ENCODE measurements at regions not wholly inside any gene's neighbourhood (a gene's known extent, or its start where the extent isn't known, plus 50 kb on each side); places are given as distances from the start of the nearest gene placed in this dataset.

GRCh38 chr2:181131584-181131983, 151.2 kb downstream of the UBE2E3 start:
- Histone ChIP-seq H3K9ac (ENCODE audit: low read length) (no peak overlapping the region), H3K27me3 (ENCODE audit: insufficient read depth, low read length) (no peaks in the 10 kb centered on the region), H3K36me3 (ENCODE audit: control insufficient read depth in 1 of 2, insufficient read depth in 2 of 2, low read length in 2 of 2) (no peaks in the 10 kb centered on the region), H4K12ac (ENCODE audit: low read depth, low read length) (no peak overlapping the region), H2BK120ac (ENCODE audit: insufficient read depth, low read length, poor library complexity) (no peak overlapping the region), H4K8ac (ENCODE audit: low read depth, low read length) (no peak overlapping the region), H3K14ac (ENCODE audit: low read length) (no peak overlapping the region), H2AFZ (ENCODE audit: insufficient read depth, low read length, poor library complexity) (no peak overlapping the region), H2AK5ac (ENCODE audit: low read length) (no peak overlapping the region), H3K4ac (ENCODE audit: low read depth, low read length) (no peak overlapping the region), H3K18ac (ENCODE audit: low read length) (no peak overlapping the region), H3K23ac (ENCODE audit: low read length) (no peak overlapping the region), H2BK5ac (ENCODE audit: low read depth, low read length, poor library complexity) (no peak overlapping the region), H3K4me2 (ENCODE audit: low read length) (no peak overlapping the region), H3K79me2 (ENCODE audit: control insufficient read depth, insufficient read depth, low read length, poor library complexity) (no peaks in the 10 kb centered on the region), H2BK12ac (ENCODE audit: low read length) (no peak overlapping the region), H4K91ac (ENCODE audit: low read depth, low read length) (no peak overlapping the region), H3K27ac (ENCODE audit: low read depth, low read length) (no peak overlapping the region), H3K4me1 (ENCODE audit: control insufficient read depth in 1 of 2, insufficient read depth in 2 of 2, low read length in 2 of 2) (no peaks in the 10 kb centered on the region), H3K9me3 (ENCODE audit: insufficient read depth, low read depth, low read length) (no peaks in the 10 kb centered on the region), H3K4me3 (ENCODE audit: low read depth, low read length) (no peak overlapping the region), H3K79me1 (ENCODE audit: low read length) (no peaks in the 10 kb centered on the region)
- no CpG with 5 or more reads among the region's 2 CpGs for WGBS (ENCODE audit: extremely low coverage, insufficient coverage, insufficient read length)
- DNase-seq: no peak

- no peak overlapping the region for H3K4ac ChIP-seq (ENCODE audit: low read depth, low read length)
- H3K18ac ChIP-seq (ENCODE audit: low read length): no peak overlapping the region
- no peak overlapping the region for H2AK5ac ChIP-seq (ENCODE audit: low read length)
- H3K9me3 ChIP-seq (ENCODE audit: insufficient read depth, low read depth, low read length): no peaks in the 10 kb centered on the region
- no peaks in the 10 kb centered on the region for H3K36me3 ChIP-seq (ENCODE audit: control insufficient read depth in 1 of 2, insufficient read depth in 2 of 2, low read length in 2 of 2)
- no CpG with 5 or more reads among the region's 3 CpGs for WGBS (ENCODE audit: extremely low coverage, insufficient coverage, insufficient read length)
- H3K14ac ChIP-seq (ENCODE audit: low read length): no peak overlapping the region
- H2AFZ ChIP-seq (ENCODE audit: insufficient read depth, low read length, poor library complexity): no peak overlapping the region
- H4K91ac ChIP-seq (ENCODE audit: low read depth, low read length): no peak overlapping the region
- H2BK120ac ChIP-seq (ENCODE audit: insufficient read depth, low read length, poor library complexity): no peak overlapping the region
- no peak overlapping the region for H4K8ac ChIP-seq (ENCODE audit: low read depth, low read length)
- no peak overlapping the region for H2BK5ac ChIP-seq (ENCODE audit: low read depth, low read length, poor library complexity)
- H3K79me1 ChIP-seq (ENCODE audit: low read length): no peaks in the 10 kb centered on the region
- H3K4me1 ChIP-seq (ENCODE audit: control insufficient read depth in 1 of 2, insufficient read depth in 2 of 2, low read length in 2 of 2): no peaks in the 10 kb centered on the region
- no peak overlapping the region for H3K4me3 ChIP-seq (ENCODE audit: low read depth, low read length)
- H3K27me3 ChIP-seq (ENCODE audit: insufficient read depth, low read length): no peaks in the 10 kb centered on the region
- no peak for DNase-seq
- no peak overlapping the region for H4K12ac ChIP-seq (ENCODE audit: low read depth, low read length)
- no peak overlapping the region for H3K27ac ChIP-seq (ENCODE audit: low read depth, low read length)
- no peak overlapping the region for H2BK12ac ChIP-seq (ENCODE audit: low read length)
- no peak overlapping the region for H3K23ac ChIP-seq (ENCODE audit: low read length)
- no peak overlapping the region for H3K4me2 ChIP-seq (ENCODE audit: low read length)
- no peaks in the 10 kb centered on the region for H3K79me2 ChIP-seq (ENCODE audit: control insufficient read depth, insufficient read depth, low read length, poor library complexity)
- no peak overlapping the region for H3K9ac ChIP-seq (ENCODE audit: low read length)
Measured at GRCh38 chr2:181138816-181139215, 158.4 kb downstream of the UBE2E3 start.

GRCh38 chr2:181139831-181140230, 159.4 kb downstream of the UBE2E3 start:
- Histone ChIP-seq H2BK120ac (ENCODE audit: insufficient read depth, low read length, poor library complexity) (no peak overlapping the region), H4K91ac (ENCODE audit: low read depth, low read length) (no peak overlapping the region), H3K79me1 (ENCODE audit: low read length) (no peaks in the 10 kb centered on the region), H3K36me3 (ENCODE audit: control insufficient read depth in 1 of 2, insufficient read depth in 2 of 2, low read length in 2 of 2) (no peaks in the 10 kb centered on the region), H4K8ac (ENCODE audit: low read depth, low read length) (no peak overlapping the region), H3K18ac (ENCODE audit: low read length) (no peak overlapping the region), H3K4me1 (ENCODE audit: control insufficient read depth in 1 of 2, insufficient read depth in 2 of 2, low read length in 2 of 2) (no peaks in the 10 kb centered on the region), H3K9me3 (ENCODE audit: insufficient read depth, low read depth, low read length) (no peaks in the 10 kb centered on the region), H3K4me2 (ENCODE audit: low read length) (no peak overlapping the region), H2BK5ac (ENCODE audit: low read depth, low read length, poor library complexity) (no peak overlapping the region), H3K79me2 (ENCODE audit: control insufficient read depth, insufficient read depth, low read length, poor library complexity) (no peaks in the 10 kb centered on the region), H3K4me3 (ENCODE audit: low read depth, low read length) (no peak overlapping the region), H3K4ac (ENCODE audit: low read depth, low read length) (no peak overlapping the region), H3K27me3 (ENCODE audit: insufficient read depth, low read length) (no peaks in the 10 kb centered on the region), H3K23ac (ENCODE audit: low read length) (no peak overlapping the region), H2BK12ac (ENCODE audit: low read length) (no peak overlapping the region), H2AK5ac (ENCODE audit: low read length) (no peak overlapping the region), H2AFZ (ENCODE audit: insufficient read depth, low read length, poor library complexity) (no peak overlapping the region), H3K14ac (ENCODE audit: low read length) (no peak overlapping the region), H3K27ac (ENCODE audit: low read depth, low read length) (no peak overlapping the region), H4K12ac (ENCODE audit: low read depth, low read length) (no peak overlapping the region), H3K9ac (ENCODE audit: low read length) (no peak overlapping the region)
- WGBS (ENCODE audit: extremely low coverage, insufficient coverage, insufficient read length): no CpG with 5 or more reads among the region's 2 CpGs
- DNase-seq: no peak

GRCh38 chr2:181140414-181140813, 160.0 kb downstream of the UBE2E3 start:
- no peaks in the 10 kb centered on the region for H3K9me3 ChIP-seq (ENCODE audit: insufficient read depth, low read depth, low read length)
- H3K9ac ChIP-seq (ENCODE audit: low read length): no peak overlapping the region
- H2BK5ac ChIP-seq (ENCODE audit: low read depth, low read length, poor library complexity): no peak overlapping the region
- no peak overlapping the region for H3K4me2 ChIP-seq (ENCODE audit: low read length)
- no peak overlapping the region for H3K4ac ChIP-seq (ENCODE audit: low read depth, low read length)
- no peak for DNase-seq
- H2BK12ac ChIP-seq (ENCODE audit: low read length): no peak overlapping the region
- H4K8ac ChIP-seq (ENCODE audit: low read depth, low read length): no peak overlapping the region
- no peak overlapping the region for H2AFZ ChIP-seq (ENCODE audit: insufficient read depth, low read length, poor library complexity)
- no peaks in the 10 kb centered on the region for H3K27me3 ChIP-seq (ENCODE audit: insufficient read depth, low read length)
- no peaks in the 10 kb centered on the region for H3K4me1 ChIP-seq (ENCODE audit: control insufficient read depth in 1 of 2, insufficient read depth in 2 of 2, low read length in 2 of 2)
- no peak overlapping the region for H3K23ac ChIP-seq (ENCODE audit: low read length)
- no CpG with 5 or more reads among the region's 1 CpG for WGBS (ENCODE audit: extremely low coverage, insufficient coverage, insufficient read length)
- no peak overlapping the region for H3K14ac ChIP-seq (ENCODE audit: low read length)
- no peak overlapping the region for H2BK120ac ChIP-seq (ENCODE audit: insufficient read depth, low read length, poor library complexity)
- no peaks in the 10 kb centered on the region for H3K36me3 ChIP-seq (ENCODE audit: control insufficient read depth in 1 of 2, insufficient read depth in 2 of 2, low read length in 2 of 2)
- H2AK5ac ChIP-seq (ENCODE audit: low read length): no peak overlapping the region
- H4K12ac ChIP-seq (ENCODE audit: low read depth, low read length): no peak overlapping the region
- H3K27ac ChIP-seq (ENCODE audit: low read depth, low read length): no peak overlapping the region
- no peaks in the 10 kb centered on the region for H3K79me2 ChIP-seq (ENCODE audit: control insufficient read depth, insufficient read depth, low read length, poor library complexity)
- H4K91ac ChIP-seq (ENCODE audit: low read depth, low read length): no peak overlapping the region
- H3K18ac ChIP-seq (ENCODE audit: low read length): no peak overlapping the region
- H3K4me3 ChIP-seq (ENCODE audit: low read depth, low read length): no peak overlapping the region
- no peaks in the 10 kb centered on the region for H3K79me1 ChIP-seq (ENCODE audit: low read length)
